Endothelial cell of umbilical vein (primary cell): ENCODE measurements at regions not wholly inside any gene's neighbourhood (a gene's known extent, or its start where the extent isn't known, plus 50 kb on each side); places are given as distances from the start of the nearest gene placed in this dataset.

ENCODE experiments used
- BruUV-seq: library from RNA; stranded (reverse); fragments of 400-500 nt; replicated peaks from 2 replicates; lab custom pipeline; 2021; lab: Mats Ljungman, UMichigan
- CTCF ChIA-PET: fragments of 300-600, 350-600 bp; sonication (Branson Sonifier 250); formaldehyde crosslinking; loops from one replicate; lab custom pipeline; 2021; ENCODE audit warnings: antibody characterized with exemption, inconsistent platforms; lab: Charles Lee
- POLR2A ChIA-PET: fragments of 300-600, 350-600 bp; sonication (Branson Sonifier 250); formaldehyde crosslinking; loops from one replicate; lab custom pipeline; 2021; ENCODE audit warnings: antibody characterized with exemption, inconsistent platforms; lab: Charles Lee
- DNase-seq: peaks from one replicate; pipeline ENCODE4 v3.0.0-alpha.2; 2011; ENCODE audit warnings: low read depth, low spot score
- FAIRE-seq: peaks from 2 replicates; lab custom pipeline; 2011; peaks lifted over from hg19 to GRCh38; lab: Jason Lieb, UNC
- H2AFZ ChIP-seq: 2 replicates; pipeline ENCODE4 v1.6.0; 2012; ENCODE audit warnings: low read depth, low read length, control low read depth, inconsistent platforms
- H3K27ac ChIP-seq: 2 replicates; pipeline ENCODE4 v1.5.1; 2011; ENCODE audit warnings: low read depth, mild to moderate bottlenecking, control low read depth, low read length, moderate library complexity; ENCODE audit not compliant: insufficient read depth
- H3K27me3 ChIP-seq, 2 experiments: 2 replicates each; pipeline versions ENCODE4 v1.6.0 to v1.6.1; 2011; ENCODE audit warnings: low read length in 2 of 2, mixed read lengths in 1 of 2; ENCODE audit not compliant: control insufficient read depth in 2 of 2, insufficient read depth in 2 of 2
- H3K36me3 ChIP-seq, 2 experiments: 2 replicates in 1 of 2; 3 replicates in 1 of 2; pipeline ENCODE4 v1.5.1; 2011; ENCODE audit warnings: low read length in 2 of 2, mild to moderate bottlenecking in 1 of 2, moderate library complexity in 1 of 2; ENCODE audit not compliant: control insufficient read depth in 2 of 2, insufficient read depth in 2 of 2; ENCODE audit errors: extremely low read depth in 1 of 2
- H3K4me1 ChIP-seq: 3 replicates; pipeline ENCODE4 v1.5.1; 2011; ENCODE audit warnings: mild to moderate bottlenecking, low read length; ENCODE audit not compliant: control insufficient read depth, insufficient read depth; ENCODE audit errors: extremely low read depth
- H3K4me2 ChIP-seq: 2 replicates; pipeline ENCODE4 v1.6.1; 2011; ENCODE audit warnings: low read length, control low read depth, mixed read lengths; ENCODE audit not compliant: insufficient read depth
- H3K4me3 ChIP-seq, 3 experiments: fragments of 200-600 bp in 1 of 3; sonication (generic), shearing (Covaris generic) in 1 of 3; replicated peaks in 1 of 3; 2 replicates each; pipeline ENCODE4 v1.5.1; 2011 to 2016; ENCODE audit warnings: control low read depth in 3 of 3, low read length in 3 of 3, mild to moderate bottlenecking in 2 of 3, inconsistent platforms in 1 of 3, low read depth in 1 of 3, moderate library complexity in 1 of 3; ENCODE audit not compliant: insufficient read depth in 1 of 3
- H3K79me2 ChIP-seq: 2 replicates; pipeline ENCODE4 v1.6.0; 2012; ENCODE audit warnings: low read length, inconsistent platforms; ENCODE audit not compliant: control insufficient read depth, insufficient read depth
- H3K9ac ChIP-seq: replicated peaks from 2 replicates; pipeline ENCODE3; 2011; ENCODE audit warnings: low read length, control low read depth; ENCODE audit not compliant: insufficient read depth; ENCODE audit errors: extremely low read depth
- H3K9me1 ChIP-seq: replicated peaks from 3 replicates; pipeline ENCODE4 v1.6.0; 2011; ENCODE audit warnings: mild to moderate bottlenecking, low read length; ENCODE audit not compliant: control insufficient read depth, insufficient read depth; ENCODE audit errors: extremely low read depth
- H3K9me3 ChIP-seq: replicated peaks from 2 replicates; pipeline ENCODE4 v1.5.1; 2012; ENCODE audit warnings: low read length, inconsistent platforms; ENCODE audit not compliant: control insufficient read depth, insufficient read depth
- H4K20me1 ChIP-seq: replicated peaks from 2 replicates; pipeline ENCODE3; 2011; ENCODE audit warnings: mild to moderate bottlenecking, low read length; ENCODE audit not compliant: control insufficient read depth, insufficient read depth; ENCODE audit errors: extremely low read depth
- CTCF ChIP-seq, 2 donors: IDR thresholded peaks; 1 replicate in 1 of 2; 2 replicates in 1 of 2; pipeline ENCODE4 v1.5.1; 2011; ENCODE audit warnings: low read length in 2 of 2, mild to moderate bottlenecking in 2 of 2, moderate library complexity in 2 of 2, control low read depth in 1 of 2, inconsistent platforms in 1 of 2, low read depth in 1 of 2; ENCODE audit not compliant: insufficient read depth in 1 of 2; ENCODE audit errors: extremely low read depth in 1 of 2
- FOS ChIP-seq: IDR thresholded peaks from 2 replicates; pipeline ENCODE4 v1.6.1; 2011; ENCODE audit warnings: mild to moderate bottlenecking, low read length, moderate library complexity, borderline replicate concordance; ENCODE audit not compliant: insufficient read depth
- GATA2 ChIP-seq: IDR thresholded peaks from 2 replicates; pipeline ENCODE4 v1.7.0; 2011; ENCODE audit warnings: low read depth, mild to moderate bottlenecking, moderate library complexity, mixed read lengths, low read length; ENCODE audit not compliant: insufficient read length, insufficient read depth
- JUN ChIP-seq: IDR thresholded peaks from 2 replicates; pipeline ENCODE4 v1.6.1; 2011; ENCODE audit warnings: borderline replicate concordance, low read depth; ENCODE audit not compliant: insufficient read length, insufficient read depth
- MYC ChIP-seq: IDR thresholded peaks from one replicate; pipeline ENCODE4 v1.6.1; 2011; ENCODE audit warnings: mild to moderate bottlenecking, low read depth, low read length
- POLR2A ChIP-seq: IDR thresholded peaks from 2 replicates; pipeline ENCODE4 v1.6.1; 2012; ENCODE audit warnings: low read depth, mild to moderate bottlenecking, control low read depth, low read length
- dilution Hi-C: fragments of 300-500 bp; cut with MboI; formaldehyde crosslinking; loops from one replicate; pipeline ENCODE4 v1.15.0; 2019; ENCODE audit warnings: low sequenced_read_pairs; ENCODE audit not compliant: extremely low pct_ligation_motif_present
- intact Hi-C: fragments of 100-400 bp; cut with micrococcal nuclease; formaldehyde crosslinking; loops from one replicate; pipeline ENCODE4 v1.10.0; 2022

GRCh38 chr5:133779828-133780475 is 167.6 kb upstream of the FSTL4 start:
- ChIA-PET CTCF (no interaction called here), POLR2A (interaction anchor here (0.6 kb wide), 1 partner anchor 27 kb away, joined by 5 read pairs; no protein-coding TSS in a partner anchor)
- TF ChIP-seq FOS, result no peak
- no peak for TF ChIP-seq MYC
- no peak for TF ChIP-seq CTCF (IDR thresholded peaks at IDR 0.05; ENCODE audit: extremely low read depth in 1 of 2, insufficient read depth in 1 of 2, low read depth in 1 of 2, low read length in 2 of 2)
- TF ChIP-seq GATA2, result no peak
- no peak for TF ChIP-seq POLR2A
- TF ChIP-seq JUN, result no peak

More at GRCh38 chr5:133779828-133780475, 167.6 kb upstream of the FSTL4 start:
- FAIRE-seq, result no peak
- no peak overlapping the region for H2AFZ ChIP-seq
- no peaks in the 10 kb centered on the region for H3K9me1 ChIP-seq
- H4K20me1 ChIP-seq, result no peaks in the 10 kb centered on the region
- dilution Hi-C loops (no loop called here), intact Hi-C loops (no loop called here)
- H3K4me3 ChIP-seq, result no peak overlapping the region
- H3K4me2 ChIP-seq, result no peak overlapping the region
- BruUV-seq, result no TSS peak
- no peaks in the 10 kb centered on the region for H3K36me3 ChIP-seq
- no peaks in the 10 kb centered on the region for H3K9me3 ChIP-seq
- H3K27me3 ChIP-seq, result peaks cover 0 to 5% of the 10 kb centered on the region in 2 experiments
- H3K27ac ChIP-seq, result no peak overlapping the region
- no peaks in the 10 kb centered on the region for H3K79me2 ChIP-seq
- DNase-seq, result no peak
- H3K4me1 ChIP-seq, result no peaks in the 10 kb centered on the region
- H3K9ac ChIP-seq, result no peak overlapping the region
